Fibroblast of mammary gland (primary cell): ENCODE measurements at regions not wholly inside any gene's neighbourhood (a gene's known extent, or its start where the extent isn't known, plus 50 kb on each side); places are given as distances from the start of the nearest gene placed in this dataset.
"Not testable (repeated sequence)": the region's sequence is repeated elsewhere in the genome, so short reads cannot be mapped to it uniquely, and the experiment has no call there.

Source experiments
- DNase-seq: peaks from one replicate; pipeline ENCODE4 v3.0.0-alpha.2; 2010; ENCODE audit warnings: low read depth
- H3K4me3 ChIP-seq: 2 replicates; pipeline ENCODE4 v1.5.1; 2011; ENCODE audit warnings: low read depth, mild to moderate bottlenecking, low read length, moderate library complexity; ENCODE audit not compliant: control insufficient read depth
- TF ChIP-seq, protein P1 (sequence below): conservative IDR thresholded peaks from 2 replicates; pipeline ENCODE4 v1.5.1; 2011; ENCODE audit warnings: low read depth, low read length, inconsistent platforms; ENCODE audit not compliant: control insufficient read depth, insufficient read depth

DNA sequence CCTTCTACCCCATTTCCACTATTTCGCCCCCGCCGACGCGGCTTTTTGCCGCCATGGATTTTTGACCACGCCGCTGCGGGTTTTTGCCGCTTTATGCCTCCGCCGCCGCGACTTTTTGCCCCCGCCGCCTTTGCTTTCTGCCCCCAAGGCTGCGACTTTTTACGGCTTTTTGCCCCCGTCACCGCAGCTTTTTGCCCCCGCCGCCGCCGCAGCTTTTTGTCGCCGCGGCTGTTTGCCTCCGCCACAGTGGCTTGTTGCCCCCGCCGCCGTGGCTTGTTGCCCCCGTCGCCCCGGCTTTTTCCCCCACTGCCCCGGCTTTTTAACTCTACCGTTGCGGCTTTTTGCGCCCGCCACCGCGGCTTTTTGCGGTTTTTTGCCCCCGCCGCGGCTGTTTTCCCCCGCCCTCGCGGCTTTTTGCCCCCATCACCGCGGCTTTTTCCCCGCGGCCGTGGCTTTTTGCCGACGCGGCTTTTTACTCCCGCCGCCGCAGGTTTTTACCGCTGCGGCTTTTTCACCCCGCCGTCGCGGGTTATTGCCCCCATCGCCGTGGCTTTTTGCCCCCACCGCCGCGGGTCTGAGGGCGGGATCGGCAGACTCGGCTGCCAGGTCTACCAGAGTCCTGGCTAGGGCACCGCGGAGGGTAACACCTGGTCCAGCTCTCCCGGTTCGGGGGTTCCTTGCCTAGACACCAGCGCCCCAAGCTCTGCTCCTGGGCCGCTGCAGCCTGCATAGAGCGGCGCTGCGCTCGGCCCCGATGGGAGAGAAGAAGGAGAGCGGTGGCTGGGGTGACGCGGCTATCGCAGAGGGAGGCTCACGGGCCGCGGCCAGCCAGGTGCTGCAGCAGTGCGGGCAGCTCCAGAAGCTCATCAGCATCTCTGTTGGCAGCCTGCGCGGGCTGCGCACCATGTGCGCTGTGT, 562.7 kb upstream of the WSB1 start:
- no peak overlapping the region for H3K4me3 ChIP-seq
- TF ChIP-seq, protein P1, sequence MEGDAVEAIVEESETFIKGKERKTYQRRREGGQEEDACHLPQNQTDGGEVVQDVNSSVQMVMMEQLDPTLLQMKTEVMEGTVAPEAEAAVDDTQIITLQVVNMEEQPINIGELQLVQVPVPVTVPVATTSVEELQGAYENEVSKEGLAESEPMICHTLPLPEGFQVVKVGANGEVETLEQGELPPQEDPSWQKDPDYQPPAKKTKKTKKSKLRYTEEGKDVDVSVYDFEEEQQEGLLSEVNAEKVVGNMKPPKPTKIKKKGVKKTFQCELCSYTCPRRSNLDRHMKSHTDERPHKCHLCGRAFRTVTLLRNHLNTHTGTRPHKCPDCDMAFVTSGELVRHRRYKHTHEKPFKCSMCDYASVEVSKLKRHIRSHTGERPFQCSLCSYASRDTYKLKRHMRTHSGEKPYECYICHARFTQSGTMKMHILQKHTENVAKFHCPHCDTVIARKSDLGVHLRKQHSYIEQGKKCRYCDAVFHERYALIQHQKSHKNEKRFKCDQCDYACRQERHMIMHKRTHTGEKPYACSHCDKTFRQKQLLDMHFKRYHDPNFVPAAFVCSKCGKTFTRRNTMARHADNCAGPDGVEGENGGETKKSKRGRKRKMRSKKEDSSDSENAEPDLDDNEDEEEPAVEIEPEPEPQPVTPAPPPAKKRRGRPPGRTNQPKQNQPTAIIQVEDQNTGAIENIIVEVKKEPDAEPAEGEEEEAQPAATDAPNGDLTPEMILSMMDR = no peak
- no peak for DNase-seq

DNA sequence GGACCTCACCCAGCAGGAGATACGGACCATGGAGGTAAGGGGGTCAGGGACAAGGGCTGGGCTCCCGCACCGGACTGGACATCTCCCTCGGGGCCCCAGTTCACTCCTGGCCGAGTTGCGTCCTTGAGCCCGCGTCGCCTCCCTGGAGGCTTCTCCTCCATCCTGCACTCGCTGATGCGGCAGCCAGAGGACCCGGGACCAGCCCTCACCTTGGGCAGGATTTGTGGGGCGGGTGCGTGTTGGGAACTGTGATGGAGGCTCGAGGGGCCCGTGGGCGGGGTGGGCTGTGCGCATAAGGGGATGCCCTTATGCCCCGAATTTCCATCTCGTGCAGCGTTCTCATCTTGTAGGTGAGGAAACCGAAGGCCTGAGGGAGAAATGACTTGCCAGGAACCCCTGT, 562.0 kb upstream of the WSB1 start:
- DNase-seq, H3K4me3 ChIP-seq: not testable (repeated sequence)

DNA sequence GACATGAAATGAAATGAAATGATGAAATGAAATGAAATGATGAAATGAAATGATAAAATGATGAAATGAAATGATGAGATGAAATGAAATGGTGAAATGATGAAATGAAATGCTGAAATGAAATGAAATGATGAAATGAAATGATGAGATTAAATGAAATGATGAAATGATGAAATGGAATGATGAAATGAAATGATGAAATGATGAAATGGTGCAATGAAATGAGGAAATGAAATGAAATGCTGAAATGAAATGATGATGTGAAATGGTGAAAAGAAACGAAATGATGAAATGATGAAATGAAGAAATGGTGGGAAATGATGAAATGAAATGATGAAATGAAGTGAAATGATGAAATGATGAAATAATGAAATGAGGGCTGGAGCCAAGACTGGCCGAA, 559.1 kb upstream of the WSB1 start:
- H3K4me3 ChIP-seq, DNase-seq: not testable (repeated sequence)

DNA sequence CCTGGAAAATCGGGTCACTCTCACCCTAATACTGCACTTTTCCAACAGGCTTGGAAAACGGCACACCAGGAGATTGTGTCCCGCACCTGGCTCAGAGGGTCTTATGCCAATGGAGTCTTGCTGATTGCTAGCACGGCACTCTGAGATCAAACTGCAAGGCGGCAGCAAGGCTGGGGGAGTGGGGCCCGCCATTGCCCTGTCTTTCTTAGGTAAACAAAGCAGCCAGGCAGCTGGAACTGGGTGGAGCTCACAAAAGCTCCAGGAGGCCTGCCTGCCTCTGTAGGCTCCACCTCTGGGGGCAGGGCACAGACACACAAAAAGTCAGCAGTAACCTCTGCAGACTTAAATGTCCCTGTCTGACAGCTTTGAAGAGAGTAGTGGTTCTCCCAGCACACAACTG, 557.9 kb upstream of the WSB1 start:
- not testable (repeated sequence) for H3K4me3 ChIP-seq, DNase-seq

DNA sequence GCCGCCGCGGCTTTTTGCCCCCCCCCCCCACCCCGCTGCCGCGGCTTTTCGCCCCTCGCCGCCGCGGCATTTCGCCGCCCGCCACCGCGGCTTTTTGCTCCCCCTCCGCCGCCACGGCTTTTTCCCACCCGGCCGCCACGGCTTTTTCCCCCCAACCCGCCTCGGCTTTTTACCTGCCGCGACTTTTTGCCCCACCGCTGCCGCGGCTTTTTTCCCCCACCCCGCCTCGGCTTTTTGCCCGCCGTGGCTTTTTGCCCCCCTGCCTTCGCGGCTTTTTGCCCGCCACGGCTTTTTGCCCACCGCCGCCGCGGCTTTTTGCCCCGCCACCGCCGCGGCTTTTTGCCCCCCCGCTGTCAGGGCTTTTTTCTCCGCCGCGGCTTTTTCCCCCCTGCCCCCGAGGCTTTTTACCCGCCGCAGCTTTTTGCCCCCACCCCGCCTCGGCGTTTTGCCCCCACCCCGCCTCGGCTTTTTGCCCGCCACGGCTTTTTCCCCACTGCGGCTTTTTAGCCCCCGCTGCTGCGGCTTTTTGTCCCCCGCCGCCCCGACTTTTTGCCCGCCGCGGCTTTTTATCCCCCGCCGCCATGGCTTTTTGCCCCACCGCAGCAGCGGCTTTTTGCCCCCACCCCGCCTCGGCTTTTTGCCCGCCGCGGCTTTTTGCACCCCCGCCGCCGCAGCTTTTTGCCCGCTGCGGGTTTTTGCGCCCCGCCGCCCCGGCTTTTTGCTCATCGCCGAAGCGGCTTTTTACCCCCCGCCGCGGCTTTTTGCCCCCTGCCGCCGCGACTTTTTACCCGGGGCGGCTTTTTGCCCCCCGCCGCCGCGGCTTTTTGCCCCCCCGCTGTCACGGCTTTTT, 527.8 kb upstream of the WSB1 start:
- H3K4me3 ChIP-seq = no peak overlapping the region
- no peak for DNase-seq
- TF ChIP-seq, protein P1 = no peak

DNA sequence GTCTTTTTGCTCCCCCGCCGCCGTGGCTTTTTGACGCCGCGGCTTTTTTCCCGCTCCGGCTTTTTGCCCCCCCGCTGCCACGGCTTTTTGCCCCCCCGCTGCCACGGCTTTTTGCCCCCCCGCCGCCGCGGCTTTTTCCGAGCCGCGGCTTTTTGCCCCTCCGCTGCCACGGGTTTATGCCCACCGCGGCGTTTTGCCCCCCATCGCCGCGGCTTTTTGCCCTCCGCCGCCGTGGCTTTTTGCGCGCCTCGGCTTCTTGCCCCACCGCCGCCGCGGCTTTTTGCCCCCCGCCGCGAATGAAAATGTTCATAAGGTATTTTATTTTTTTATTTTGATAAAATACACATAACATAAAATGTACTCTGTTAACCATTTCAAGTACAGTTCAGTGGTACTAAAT, 527.2 kb upstream of the WSB1 start:
- TF ChIP-seq, protein P1 = no peak
- DNase-seq = no peak
- no peak overlapping the region for H3K4me3 ChIP-seq

DNA sequence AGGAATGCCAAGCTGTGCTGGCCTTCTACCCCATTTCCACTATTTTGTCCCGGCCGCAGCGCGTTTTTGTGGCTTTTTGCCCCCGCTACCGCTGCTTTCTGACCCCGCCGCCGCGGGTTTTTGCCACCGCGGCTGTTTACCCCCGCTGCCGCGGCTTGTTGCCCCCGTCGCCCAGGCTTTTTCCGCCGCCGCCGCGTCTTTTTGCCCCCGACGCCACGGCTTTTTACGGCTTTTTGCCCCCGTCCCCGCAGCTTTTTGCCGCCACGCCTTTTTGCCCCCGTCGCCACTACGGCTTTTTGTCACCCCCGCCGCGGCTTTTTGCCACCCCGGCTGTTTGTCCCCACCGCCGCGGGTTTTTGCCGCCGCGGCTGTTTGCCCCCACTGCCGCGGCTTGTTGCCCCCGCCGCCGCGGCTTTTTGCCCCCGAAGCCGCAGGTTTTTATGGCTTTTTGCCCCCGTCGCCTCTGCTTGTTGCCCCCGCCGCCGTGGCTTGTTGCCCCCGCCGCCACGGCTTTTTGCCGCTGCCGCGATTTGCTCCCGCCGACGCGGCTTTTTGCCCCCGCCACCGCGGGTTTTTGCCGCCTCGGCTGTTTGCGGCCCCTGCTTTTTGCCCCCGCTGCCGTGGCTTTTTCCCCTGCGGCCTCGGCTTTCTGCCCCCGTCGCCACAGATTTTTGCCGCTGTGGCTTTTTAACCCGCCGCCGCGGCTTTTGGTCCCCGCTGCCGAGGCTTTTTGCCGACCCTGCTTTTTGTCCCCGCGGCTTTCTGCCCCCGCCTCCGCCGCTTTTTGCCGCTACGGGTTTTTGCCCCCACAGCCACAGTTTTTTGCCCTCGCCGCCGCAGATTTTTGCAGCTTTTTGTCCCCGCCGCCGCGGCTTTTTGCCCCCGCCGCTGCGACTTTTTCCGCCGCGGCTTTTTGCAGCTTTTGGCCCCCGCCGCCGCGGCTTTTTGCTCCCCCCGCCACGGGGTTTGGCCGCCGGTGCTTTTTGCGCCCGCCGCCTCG, 520.4 kb upstream of the WSB1 start:
- DNase-seq = no peak
- TF ChIP-seq, protein P1 = no peak
- no peak overlapping the region for H3K4me3 ChIP-seq
